CD4-positive, alpha-beta T cell (primary cell): ENCODE measurements at regions not wholly inside any gene's neighbourhood (a gene's known extent, or its start where the extent isn't known, plus 50 kb on each side); places are given as distances from the start of the nearest gene placed in this dataset.

ENCODE experiments used
- ATAC-seq: fragments of 200-7000 bp; cut with Tn5 transposase; one replicate; pipeline ENCODE4 v1.10.0; 2022; ENCODE audit warnings: mild to moderate bottlenecking; ENCODE audit not compliant: poor library complexity
- CTCF ChIA-PET: fragments of 350-600 bp; sonication (Branson Sonifier 250); formaldehyde crosslinking; loops from one replicate; lab custom pipeline; 2021; ENCODE audit warnings: antibody characterized with exemption, inconsistent platforms; lab: Charles Lee
- POLR2A ChIA-PET: fragments of 350-600 bp; sonication (Branson Sonifier 250); formaldehyde crosslinking; loops from one replicate; lab custom pipeline; 2021; ENCODE audit warnings: antibody characterized with exemption, inconsistent platforms; lab: Charles Lee
- DNase-seq, 14 experiments: peaks; one replicate each; pipeline ENCODE4 v3.0.0-alpha.2; 2013 to 2020; ENCODE audit warnings: mixed read lengths in 2 of 14
- H3K27ac ChIP-seq, 2 donors: one replicate each; pipeline versions ENCODE4 v1.5.1 to v1.7.0; 2013; ENCODE audit warnings: low read length in 2 of 2, low read depth in 1 of 2, mild to moderate bottlenecking in 1 of 2
- H3K27me3 ChIP-seq, 2 experiments: 1 replicate in 1 of 2; 2 replicates in 1 of 2; pipeline versions ENCODE4 v1.6.1 to v1.7.0; 2013; ENCODE audit warnings: low read length in 2 of 2, control low read depth in 1 of 2, mild to moderate bottlenecking in 1 of 2, moderate library complexity in 1 of 2; ENCODE audit not compliant: insufficient read depth in 2 of 2, control insufficient read depth in 1 of 2
- H3K36me3 ChIP-seq: one replicate; pipeline ENCODE4 v1.6.1; 2013; ENCODE audit warnings: low read length, control low read depth; ENCODE audit not compliant: insufficient read depth
- H3K4me1 ChIP-seq: one replicate; pipeline ENCODE4 v1.6.1; 2013; ENCODE audit warnings: low read length, control low read depth; ENCODE audit not compliant: insufficient read depth
- H3K4me3 ChIP-seq: one replicate; pipeline ENCODE4 v1.5.1; 2013; ENCODE audit warnings: mild to moderate bottlenecking, low read length, moderate library complexity
- H3K9me3 ChIP-seq, 2 experiments: 1 replicate in 1 of 2; 2 replicates in 1 of 2; pipeline versions ENCODE4 v1.6.1 to v1.7.0; 2013; ENCODE audit warnings: low read length in 2 of 2, mild to moderate bottlenecking in 2 of 2, control low read depth in 1 of 2, moderate library complexity in 1 of 2; ENCODE audit not compliant: control insufficient read depth in 1 of 2, insufficient read depth in 1 of 2
- H3K27ac Mint-ChIP-seq: one replicate; pipeline ENCODE4 v1.8.0; 2020; ENCODE audit warnings: mixed read lengths
- H3K27me3 Mint-ChIP-seq: one replicate; pipeline ENCODE4 v1.8.0; 2021; ENCODE audit warnings: mixed read lengths
- H3K36me3 Mint-ChIP-seq: one replicate; pipeline ENCODE4 v1.8.0; 2021; ENCODE audit warnings: low read depth, mixed read lengths
- H3K4me1 Mint-ChIP-seq: one replicate; pipeline ENCODE4 v1.8.0; 2021; ENCODE audit warnings: low read depth, mixed read lengths
- H3K4me3 Mint-ChIP-seq: one replicate; pipeline ENCODE4 v1.8.0; 2020; ENCODE audit warnings: mild to moderate bottlenecking, mixed read lengths
- H3K9me3 Mint-ChIP-seq: one replicate; pipeline ENCODE4 v1.8.0; 2020; ENCODE audit warnings: mixed read lengths
- CTCF ChIP-seq: fragments of 200-600 bp; IDR thresholded peaks from one replicate; pipeline ENCODE4 v1.8.0; 2022; ENCODE audit warnings: antibody characterized with exemption, mild to moderate bottlenecking
- intact Hi-C, 2 experiments: fragments of 100-400 bp; cut with DNase I in 1 of 2; cut with micrococcal nuclease in 1 of 2; formaldehyde crosslinking; loops; one replicate each; pipeline versions ENCODE4 v1.15.1 to v1.9.0; 2023 to 2025; cut with DNase I, micrococcal nuclease

- DNase-seq (no peak), ATAC-seq (no peak)
- H3K27me3 Mint-ChIP-seq, result peaks cover 14% of the 10 kb centered on the region
- Histone ChIP-seq H3K4me3 (no peak overlapping the region), H3K4me1 (no peaks in the 10 kb centered on the region), H3K9me3 (peaks cover 0 to 3% of the 10 kb centered on the region in 2 experiments), H3K27me3 (no peaks in the 10 kb centered on the region), H3K27ac (no peak overlapping the region), H3K36me3 (no peaks in the 10 kb centered on the region)
- intact Hi-C loops, result no loop called here
- POLR2A ChIA-PET, result no interaction called here
- H3K4me1 Mint-ChIP-seq, result no peaks in the 10 kb centered on the region
- H3K36me3 Mint-ChIP-seq, result no peaks in the 10 kb centered on the region
- H3K27ac Mint-ChIP-seq, result no peak overlapping the region
- no peak overlapping the region for H3K4me3 Mint-ChIP-seq
- no peaks in the 10 kb centered on the region for H3K9me3 Mint-ChIP-seq
- CTCF ChIA-PET, result no interaction called here
- no peak for TF ChIP-seq CTCF
These were observed 386.2 kb downstream of the CADM1 start for GRCh38 chr11:115117956-115118493.

GRCh38 chr11:115119146-115119545 lies 385.1 kb downstream of the CADM1 start:
- Mint-ChIP-seq H3K4me3 (no peak overlapping the region), H3K27me3 (peaks cover 14% of the 10 kb centered on the region), H3K36me3 (no peaks in the 10 kb centered on the region), H3K27ac (no peak overlapping the region), H3K4me1 (no peaks in the 10 kb centered on the region), H3K9me3 (no peaks in the 10 kb centered on the region)
- POLR2A ChIA-PET, result no interaction called here
- Histone ChIP-seq H3K9me3 (no peaks in the 10 kb centered on the region), H3K27ac (no peak overlapping the region), H3K4me3 (no peak overlapping the region), H3K36me3 (no peaks in the 10 kb centered on the region), H3K27me3 (no peaks in the 10 kb centered on the region), H3K4me1 (no peaks in the 10 kb centered on the region)
- intact Hi-C loops, result no loop called here
- DNase-seq, result no peak
- no peak for TF ChIP-seq CTCF
- ATAC-seq, result no peak
- CTCF ChIA-PET, result no interaction called here
